ENCODE measurements at regions not wholly inside any gene's neighbourhood (a gene's known extent, or its start where the extent isn't known, plus 50 kb on each side); places are given as distances from the start of the nearest gene placed in this dataset.

DNA sequence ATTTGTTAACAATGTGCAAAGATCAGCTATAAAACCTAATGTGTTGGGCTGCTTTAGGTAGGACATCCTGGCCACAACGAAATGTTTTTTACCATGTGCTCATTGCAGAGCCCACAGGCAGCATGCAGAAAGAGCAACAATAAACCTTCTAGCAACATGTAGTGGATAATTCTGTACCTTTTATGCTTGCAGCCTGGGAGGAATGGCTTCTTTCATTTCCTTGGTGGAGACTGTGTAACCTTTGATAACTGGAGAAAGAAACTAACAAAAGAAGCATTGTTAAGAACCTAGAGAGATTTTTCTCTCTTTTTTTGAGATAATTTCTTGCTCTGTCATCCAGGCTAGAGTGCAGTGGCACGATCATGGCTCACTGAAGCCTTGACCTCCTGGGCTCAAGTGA lies 225.5 kb upstream of the PRICKLE1 start:
- no peak for TF ChIP-seq POLR2A (IDR thresholded peaks at IDR 0.05)
- no peak for TF ChIP-seq CTCF (IDR thresholded peaks at IDR 0.05 in 4 of 5, conservative IDR thresholded peaks at IDR 0.05 in 1 of 5)
